ENCODE measurements at regions not wholly inside any gene's neighbourhood (a gene's known extent, or its start where the extent isn't known, plus 50 kb on each side); places are given as distances from the start of the nearest gene placed in this dataset.

- H3K4me3 ChIP-seq, result no peak overlapping the region
- H3K36me3 ChIP-seq, result no peaks in the 10 kb centered on the region
- H3K27ac ChIP-seq, result no peak overlapping the region
- H3K9me3 ChIP-seq, result no peaks in the 10 kb centered on the region
- DNase-seq (ENCODE audit: low spot score in 2 of 2), result no peak
- H3K4me1 ChIP-seq, result no peaks in the 10 kb centered on the region
- TF ChIP-seq, protein P1, sequence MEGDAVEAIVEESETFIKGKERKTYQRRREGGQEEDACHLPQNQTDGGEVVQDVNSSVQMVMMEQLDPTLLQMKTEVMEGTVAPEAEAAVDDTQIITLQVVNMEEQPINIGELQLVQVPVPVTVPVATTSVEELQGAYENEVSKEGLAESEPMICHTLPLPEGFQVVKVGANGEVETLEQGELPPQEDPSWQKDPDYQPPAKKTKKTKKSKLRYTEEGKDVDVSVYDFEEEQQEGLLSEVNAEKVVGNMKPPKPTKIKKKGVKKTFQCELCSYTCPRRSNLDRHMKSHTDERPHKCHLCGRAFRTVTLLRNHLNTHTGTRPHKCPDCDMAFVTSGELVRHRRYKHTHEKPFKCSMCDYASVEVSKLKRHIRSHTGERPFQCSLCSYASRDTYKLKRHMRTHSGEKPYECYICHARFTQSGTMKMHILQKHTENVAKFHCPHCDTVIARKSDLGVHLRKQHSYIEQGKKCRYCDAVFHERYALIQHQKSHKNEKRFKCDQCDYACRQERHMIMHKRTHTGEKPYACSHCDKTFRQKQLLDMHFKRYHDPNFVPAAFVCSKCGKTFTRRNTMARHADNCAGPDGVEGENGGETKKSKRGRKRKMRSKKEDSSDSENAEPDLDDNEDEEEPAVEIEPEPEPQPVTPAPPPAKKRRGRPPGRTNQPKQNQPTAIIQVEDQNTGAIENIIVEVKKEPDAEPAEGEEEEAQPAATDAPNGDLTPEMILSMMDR (IDR thresholded peaks at IDR 0.05), result no peak
- intact Hi-C loops (cut with DNase I), result no loop called here
- H3K27me3 ChIP-seq, result no peaks in the 10 kb centered on the region
Observed at GRCh38 chr20:24835195-24835594, 113.9 kb upstream of the CST7 start.

DNA sequence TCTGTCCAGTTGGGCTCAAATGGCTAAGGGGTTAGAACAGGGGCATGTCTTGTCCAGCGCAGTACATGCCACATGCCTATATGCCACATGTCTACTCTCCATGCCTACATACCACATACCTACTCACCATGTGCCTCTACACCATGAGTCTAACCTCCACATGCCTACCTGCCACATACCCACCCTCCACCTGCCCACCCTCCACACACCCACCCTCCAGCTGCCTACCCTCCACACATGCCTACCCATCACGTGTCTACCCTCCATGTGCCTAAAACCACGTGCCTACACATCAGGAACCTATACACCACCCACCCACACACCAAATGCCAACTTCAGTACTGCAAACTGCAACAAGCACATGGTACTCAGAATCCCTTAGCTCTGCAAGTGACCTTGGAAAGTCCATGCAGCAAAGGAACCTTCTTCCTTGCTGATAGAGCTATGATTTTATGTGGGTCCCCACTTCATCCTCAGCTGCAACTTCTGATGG, 113.0 kb upstream of the CST7 start:
- Histone ChIP-seq H3K4me3 (no peak overlapping the region), H3K27ac (no peak overlapping the region), H3K36me3 (no peaks in the 10 kb centered on the region), H3K27me3 (no peaks in the 10 kb centered on the region), H3K9me3 (no peaks in the 10 kb centered on the region), H3K4me1 (no peaks in the 10 kb centered on the region)
- intact Hi-C loops (cut with DNase I), result no loop called here
- no peak for DNase-seq (ENCODE audit: low spot score in 2 of 2)
- TF ChIP-seq, protein P1 (IDR thresholded peaks at IDR 0.05), result no peak

DNA sequence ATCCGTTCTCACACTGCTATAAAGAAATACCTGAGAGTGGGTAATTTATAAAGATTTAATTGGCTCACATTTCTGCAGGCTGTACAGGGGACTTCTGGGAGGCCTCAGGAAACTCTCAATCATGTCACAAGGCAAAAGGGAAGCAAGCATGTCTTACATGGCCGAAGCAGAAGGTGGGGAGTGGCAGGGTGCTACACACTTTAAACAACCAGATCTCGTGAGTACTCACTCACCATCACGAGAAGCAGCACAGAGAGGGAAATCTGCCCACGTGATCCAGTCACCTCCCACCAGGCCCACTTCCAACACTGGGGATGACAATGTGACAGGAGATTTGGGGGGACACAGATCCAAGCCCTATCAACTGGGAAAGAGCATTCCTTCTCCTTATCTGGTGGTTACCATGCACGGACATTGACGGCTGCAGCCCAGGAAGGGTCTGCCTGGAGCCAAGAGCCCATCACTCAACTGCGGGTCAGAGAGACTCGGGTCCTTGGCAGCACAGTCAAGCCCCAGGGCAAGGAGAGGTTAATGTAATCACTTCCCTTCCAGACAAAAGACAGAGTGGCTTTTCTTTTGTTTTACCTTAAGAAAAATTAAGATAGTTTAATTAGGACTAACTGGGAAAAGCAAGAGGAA, 112.3 kb upstream of the CST7 start:
- Histone ChIP-seq H3K4me3 (no peak overlapping the region), H3K27ac (no peak overlapping the region), H3K9me3 (no peaks in the 10 kb centered on the region), H3K4me1 (no peaks in the 10 kb centered on the region), H3K36me3 (no peaks in the 10 kb centered on the region), H3K27me3 (no peaks in the 10 kb centered on the region)
- intact Hi-C loops (cut with DNase I), result no loop called here
- TF ChIP-seq, protein P1 (IDR thresholded peaks at IDR 0.05), result no peak
- DNase-seq (ENCODE audit: low spot score in 2 of 2), result no peak

- H3K27ac ChIP-seq, result no peak overlapping the region
- H3K27me3 ChIP-seq, result no peaks in the 10 kb centered on the region
- intact Hi-C loops (cut with DNase I), result no loop called here
Observed at GRCh38 chr20:24837781-24838450, 111.2 kb upstream of the CST7 start.

GRCh38 chr20:24838546-24839535, 110.2 kb upstream of the CST7 start:
- H3K4me3 ChIP-seq, result no peak overlapping the region
- no peaks in the 10 kb centered on the region for H3K4me1 ChIP-seq
- H3K27ac ChIP-seq, result no peak overlapping the region
- TF ChIP-seq, protein P1 (IDR thresholded peaks at IDR 0.05), result no peak
- no peaks in the 10 kb centered on the region for H3K36me3 ChIP-seq
- intact Hi-C loops (cut with DNase I), result no loop called here
- H3K9me3 ChIP-seq, result no peaks in the 10 kb centered on the region
- no peaks in the 10 kb centered on the region for H3K27me3 ChIP-seq
- DNase-seq (ENCODE audit: low spot score in 2 of 2), result no peak

More at GRCh38 chr20:24837781-24838450, 111.2 kb upstream of the CST7 start:
- TF ChIP-seq, protein P1 (IDR thresholded peaks at IDR 0.05), result no peak
- DNase-seq (ENCODE audit: low spot score in 2 of 2), result no peak
- Histone ChIP-seq H3K9me3 (no peaks in the 10 kb centered on the region), H3K36me3 (no peaks in the 10 kb centered on the region), H3K4me3 (no peak overlapping the region), H3K4me1 (no peaks in the 10 kb centered on the region)
